HTR-8/SVneo (cell line): ENCODE measurements at regions not wholly inside any gene's neighbourhood (a gene's known extent, or its start where the extent isn't known, plus 50 kb on each side); places are given as distances from the start of the nearest gene placed in this dataset.

Source experiments
- DNase-seq: peaks from one replicate; pipeline ENCODE4 v3.0.0; 2011; ENCODE audit warnings: low spot score, mixed read lengths; ENCODE audit not compliant: insufficient read length
- FAIRE-seq: peaks from 2 replicates; lab custom pipeline; 2011; peaks lifted over from hg19 to GRCh38; lab: Jason Lieb, UNC

GRCh38 chr1:42096554-42096953 lies 56.7 kb upstream of the GUCA2B start:
- DNase-seq = no peak
- no peak for FAIRE-seq

GRCh38 chr1:42089246-42089645 lies 64.0 kb upstream of the GUCA2B start:
- FAIRE-seq (no peak), DNase-seq (no peak)

DNA sequence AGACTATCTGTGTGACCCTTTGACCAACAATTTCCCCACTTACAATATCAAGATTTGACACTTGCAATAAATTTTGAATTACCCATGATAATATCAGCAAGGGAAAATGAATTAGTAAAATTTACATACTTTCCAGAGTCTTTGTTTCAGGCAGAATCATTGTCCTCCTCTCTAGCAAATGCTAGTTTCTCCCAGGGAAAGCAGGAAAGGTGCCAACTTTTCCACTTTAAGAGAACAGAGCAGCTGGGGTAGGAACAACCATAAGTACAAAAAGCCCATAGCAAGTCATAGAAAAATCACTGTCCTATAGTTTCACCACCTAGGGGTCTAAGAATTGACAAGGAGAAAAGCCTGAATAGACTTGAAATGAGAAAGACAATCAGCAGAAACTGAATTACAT lies 67.1 kb upstream of the GUCA2B start:
- FAIRE-seq (no peak), DNase-seq (no peak)

DNA sequence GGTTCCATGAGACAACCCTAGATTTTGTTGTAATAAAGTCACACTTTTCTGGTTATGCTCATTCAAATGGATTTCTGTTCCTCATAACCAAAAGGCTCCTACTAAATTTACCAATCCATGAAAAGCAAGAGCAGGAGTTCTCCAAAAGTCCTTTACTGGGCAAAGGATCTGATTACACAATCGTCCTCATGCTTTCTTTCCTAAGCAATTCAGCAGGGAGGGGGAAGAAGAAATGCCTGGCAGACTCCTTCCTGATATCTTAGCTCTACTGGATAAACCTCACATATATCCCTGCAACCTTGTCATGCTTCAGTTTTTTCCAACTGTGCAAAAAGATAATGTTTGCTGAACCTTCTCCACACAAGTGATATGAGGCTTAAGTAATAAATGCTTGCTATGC lies 67.6 kb upstream of the GUCA2B start:
- peak; percentile 5 for DNase-seq

GRCh38 chr1:42081475-42081874 lies 71.7 kb upstream of the GUCA2B start:
- DNase-seq (no peak), FAIRE-seq (no peak)

More for the DNA sequence above, 67.6 kb upstream of the GUCA2B start:
- FAIRE-seq = no peak

- FAIRE-seq (no peak), DNase-seq (no peak)
These were observed 78.0 kb upstream of the GUCA2B start for GRCh38 chr1:42075179-42075578.

DNA sequence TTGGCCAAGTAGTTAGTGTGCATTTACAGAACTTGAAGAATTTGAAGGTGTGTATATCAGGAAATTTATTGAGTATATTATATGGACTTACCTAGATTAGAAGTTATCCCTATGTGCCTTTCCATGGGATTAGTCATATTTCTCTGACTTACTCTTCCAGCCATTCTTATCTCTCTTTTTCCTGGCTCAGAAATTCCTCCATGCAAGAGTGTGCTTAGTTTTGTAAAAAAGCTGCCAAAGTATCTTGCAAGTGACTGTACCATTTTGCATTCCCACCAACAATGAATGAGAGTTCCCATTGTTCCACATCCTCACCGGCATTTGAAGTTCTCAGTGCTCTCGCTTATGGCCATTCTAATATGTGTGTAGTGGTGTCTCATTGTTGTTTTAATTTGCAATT lies 82.2 kb upstream of the GUCA2B start:
- DNase-seq (no peak), FAIRE-seq (no peak)

- no peak for DNase-seq
- FAIRE-seq = no peak
These were observed 95.4 kb upstream of the GUCA2B start for GRCh38 chr1:42057800-42058199.

GRCh38 chr1:42056460-42056859 lies 96.8 kb upstream of the GUCA2B start:
- DNase-seq = no peak
- FAIRE-seq = no peak

DNA sequence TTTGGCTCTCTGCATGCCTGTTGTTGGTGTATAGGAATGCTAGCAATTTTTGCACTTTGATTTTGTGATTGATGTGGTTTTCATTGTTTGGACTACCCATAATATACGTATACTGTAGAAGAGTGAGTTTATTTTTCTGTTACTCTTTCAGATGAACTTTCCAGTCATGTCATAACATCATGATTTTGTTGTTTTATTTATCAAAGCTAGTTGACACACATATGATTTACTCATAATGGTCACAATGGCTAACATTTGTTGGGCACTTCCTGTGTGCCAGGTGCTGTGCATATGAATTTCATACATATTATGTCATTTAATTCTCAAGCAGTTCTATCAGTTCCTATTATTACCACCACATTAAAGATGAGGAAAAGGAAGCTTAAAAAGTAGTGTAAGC lies 98.1 kb upstream of the GUCA2B start:
- FAIRE-seq (no peak), DNase-seq (no peak)

DNA sequence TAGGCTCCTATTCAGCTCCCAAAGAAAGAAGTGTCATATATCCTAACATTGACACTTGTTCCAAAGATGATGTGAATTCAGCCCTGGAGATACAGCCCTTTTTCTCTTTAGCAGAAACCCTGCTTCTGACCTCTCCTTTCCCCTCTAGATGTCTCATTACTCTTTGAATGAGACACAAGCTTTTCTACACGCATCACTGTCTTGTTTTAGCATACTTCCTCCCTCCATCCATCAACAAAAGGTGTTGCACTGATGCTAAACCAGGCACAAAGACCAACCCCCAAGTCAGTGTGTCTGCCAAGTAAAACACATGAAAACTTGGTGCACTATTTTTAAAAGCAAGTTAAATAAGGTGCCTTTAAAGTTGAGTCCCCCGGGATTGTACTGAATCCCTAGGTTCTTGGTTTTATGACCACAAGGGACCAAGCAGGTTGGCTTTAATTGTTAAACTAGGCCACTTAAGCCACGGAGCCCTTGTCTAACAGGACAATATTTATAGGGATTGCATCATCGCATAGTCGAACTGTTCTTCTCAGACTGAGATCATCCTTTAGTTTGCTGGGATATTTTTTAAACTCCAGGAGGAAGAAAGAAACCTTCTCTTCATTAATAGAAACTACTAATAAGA lies 101.0 kb upstream of the GUCA2B start:
- no peak for FAIRE-seq
- no peak for DNase-seq

DNA sequence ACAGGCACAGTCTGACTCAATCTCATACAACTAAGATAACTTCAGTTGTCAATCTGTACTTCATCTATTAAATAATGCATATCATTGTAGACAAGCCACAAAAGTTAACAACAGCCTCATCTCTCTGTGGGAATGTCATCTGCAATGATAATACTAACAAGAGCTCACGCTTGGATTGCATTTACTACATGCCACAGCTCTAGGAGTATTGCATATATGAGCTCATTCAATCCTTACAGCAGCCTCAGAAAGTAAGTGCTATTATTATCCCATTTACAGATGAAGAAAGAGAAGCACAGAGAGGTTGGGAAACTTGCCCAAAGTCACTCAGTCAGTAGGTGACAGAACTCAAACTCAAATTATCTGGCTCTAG lies 105.7 kb upstream of the GUCA2B start:
- DNase-seq (no peak), FAIRE-seq (no peak)

DNA sequence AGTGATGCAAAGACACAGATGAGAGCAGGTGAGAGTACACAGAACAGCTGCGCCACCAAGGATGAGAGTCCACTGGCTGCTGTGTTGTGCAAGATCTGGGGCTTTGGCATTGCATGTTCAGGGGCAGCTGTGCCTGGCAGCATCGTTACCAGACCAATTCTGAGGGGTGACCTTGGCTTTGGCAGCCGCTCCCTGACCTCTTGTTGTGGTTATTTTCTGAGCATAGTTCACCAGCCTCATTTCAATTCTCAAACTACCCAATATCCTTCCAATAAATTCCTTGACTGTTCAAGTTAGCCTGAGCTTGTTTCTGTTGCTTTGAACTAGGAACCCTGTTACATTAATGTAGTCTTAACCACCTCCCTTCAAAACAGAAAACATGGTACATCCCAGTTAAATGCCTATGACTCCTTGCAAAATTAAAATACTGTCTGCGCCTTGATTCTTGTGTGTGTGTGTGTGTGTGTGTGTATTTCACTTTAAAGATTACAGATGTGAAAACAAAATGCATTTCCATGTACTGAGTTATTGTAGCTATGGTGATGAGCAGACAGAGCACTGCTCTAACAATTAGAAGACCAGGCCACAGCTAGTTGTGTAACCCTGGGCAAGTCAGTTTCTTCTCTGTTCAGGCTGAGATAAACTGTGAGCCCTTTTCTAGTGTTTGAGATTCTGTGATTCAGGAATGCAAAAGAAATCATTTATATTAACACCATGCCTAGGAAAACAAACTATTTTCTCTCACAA lies 106.3 kb upstream of the GUCA2B start:
- DNase-seq = no peak

DNA sequence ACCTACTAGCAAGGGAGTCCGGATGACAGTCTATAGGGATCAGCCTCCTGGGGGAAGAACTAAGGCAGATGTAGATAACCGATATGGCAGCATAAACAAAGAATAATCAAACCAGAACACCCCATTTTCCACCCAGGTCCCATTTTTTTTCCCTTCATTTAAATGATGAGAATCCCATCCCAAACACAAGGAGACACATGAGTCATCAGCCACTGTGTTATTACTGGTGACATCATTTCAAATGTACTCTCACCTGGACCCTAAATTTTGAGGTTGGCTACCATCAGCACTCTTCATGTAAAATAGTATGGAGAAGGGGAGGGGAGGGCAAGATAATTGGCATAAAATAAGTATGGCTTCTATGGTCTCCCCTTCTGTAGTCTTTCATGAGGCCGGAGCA lies 108.9 kb upstream of the GUCA2B start:
- FAIRE-seq = no peak
- DNase-seq = no peak

More for the DNA sequence above, 106.3 kb upstream of the GUCA2B start:
- FAIRE-seq = no peak

- FAIRE-seq (no peak), DNase-seq (no peak)
These were observed 109.4 kb upstream of the GUCA2B start for GRCh38 chr1:42043811-42044210.

DNA sequence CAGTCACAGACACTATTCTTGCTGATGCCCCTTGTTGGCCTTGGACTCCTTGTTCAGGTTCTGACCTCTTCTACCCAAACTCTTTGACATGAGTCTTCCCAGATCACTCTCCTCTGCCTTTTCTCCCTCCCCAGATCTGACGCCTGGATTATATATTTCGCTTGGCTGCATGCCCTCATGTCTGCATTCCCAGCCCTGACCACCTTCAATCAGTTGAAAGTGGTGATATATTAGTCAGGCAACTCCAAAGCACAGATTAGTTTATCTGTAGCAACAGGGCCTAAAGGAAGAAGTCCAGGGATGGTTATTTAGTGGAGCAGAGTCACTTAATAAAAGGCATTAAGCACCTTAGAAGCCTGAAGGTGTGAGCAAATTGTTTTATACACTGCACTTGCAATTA lies 110.0 kb upstream of the GUCA2B start:
- no peak for FAIRE-seq

DNA sequence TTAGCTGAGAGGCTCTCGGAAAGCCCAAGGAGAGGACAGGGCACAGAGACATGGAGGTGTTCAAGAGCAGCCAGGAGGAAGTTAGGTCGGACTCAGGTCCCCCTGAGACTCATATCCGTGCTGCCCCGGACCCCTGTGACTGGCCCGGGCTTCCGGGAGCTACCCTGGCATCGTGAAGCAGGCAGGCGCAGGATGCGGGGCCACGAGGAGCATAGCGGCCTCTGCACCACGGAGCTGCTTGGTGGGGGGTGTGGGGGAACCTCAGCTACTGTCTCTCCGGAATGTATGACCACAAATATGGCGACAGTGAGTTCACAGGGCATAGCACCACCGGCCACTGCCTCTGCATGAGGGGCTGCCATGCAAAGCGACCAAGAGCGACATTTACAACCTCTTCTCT lies 112.2 kb upstream of the GUCA2B start:
- FAIRE-seq = no peak
- DNase-seq = no peak

More for the DNA sequence above, 110.0 kb upstream of the GUCA2B start:
- no peak for DNase-seq

DNA sequence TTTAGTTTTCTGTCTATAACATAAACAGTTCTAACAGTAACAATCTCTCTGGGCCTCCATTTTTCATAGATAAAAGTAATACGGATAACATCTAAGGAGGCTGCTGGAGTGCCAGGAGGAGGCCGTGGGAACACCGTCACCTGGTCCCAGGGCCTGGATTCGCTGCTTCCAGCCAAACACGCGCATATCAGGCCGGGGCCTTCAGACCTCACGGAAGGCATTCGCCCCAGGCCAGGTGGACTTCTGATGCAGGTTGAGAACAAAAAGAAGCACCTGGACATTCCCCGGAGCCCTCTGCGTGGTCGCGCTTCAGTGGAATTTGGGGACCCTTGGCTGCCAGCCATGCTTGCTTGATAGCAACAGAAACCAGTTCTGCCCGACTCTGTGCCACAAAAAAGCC lies 113.1 kb upstream of the GUCA2B start:
- FAIRE-seq (no peak), DNase-seq (no peak)

DNA sequence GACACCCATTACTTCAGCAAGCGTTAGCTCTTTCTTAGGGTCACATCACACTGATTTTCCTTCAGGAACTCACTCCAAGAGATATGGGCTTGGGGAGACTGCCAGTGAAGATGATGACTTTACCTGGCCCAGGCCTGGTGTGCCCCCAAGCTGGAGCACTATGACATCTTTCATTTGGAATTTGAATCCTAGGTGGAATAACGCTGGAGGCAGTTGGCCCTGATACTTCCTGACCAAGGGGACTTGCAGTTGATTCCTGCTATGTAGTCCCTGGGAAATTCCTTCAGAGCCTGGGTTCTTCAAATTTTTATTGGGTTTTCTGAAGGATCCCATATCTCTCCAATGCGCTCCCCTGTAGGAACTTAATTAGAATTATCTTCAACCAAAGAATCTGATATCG lies 114.9 kb upstream of the GUCA2B start:
- DNase-seq (no peak), FAIRE-seq (no peak)

DNA sequence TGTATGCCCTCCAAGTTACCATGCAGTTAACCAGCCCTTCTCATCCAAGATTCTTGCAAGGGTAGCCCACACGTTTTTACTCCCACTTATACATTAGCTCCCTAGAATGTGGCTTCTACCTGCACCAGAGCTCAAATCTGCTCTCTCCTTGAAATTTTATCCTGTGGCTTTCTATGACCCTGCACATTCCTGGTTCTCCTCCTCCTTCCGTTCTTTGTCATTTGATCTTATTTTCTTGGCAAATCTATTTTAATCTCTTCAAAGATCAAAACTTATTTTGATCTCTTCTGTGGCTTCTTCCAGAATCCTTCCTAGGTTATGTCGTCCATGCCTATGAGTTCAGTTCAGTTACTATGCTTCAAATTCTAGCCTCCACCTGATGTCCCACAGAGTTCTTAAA lies 115.6 kb upstream of the GUCA2B start:
- FAIRE-seq = no peak
- DNase-seq = no peak

GRCh38 chr1:42037161-42037560 lies 116.0 kb upstream of the GUCA2B start:
- DNase-seq (no peak), FAIRE-seq (no peak)
